K562 (cell line): ENCODE measurements at regions not wholly inside any gene's neighbourhood (a gene's known extent, or its start where the extent isn't known, plus 50 kb on each side); places are given as distances from the start of the nearest gene placed in this dataset.

Experiments used
- CC2D1A ChIP-seq: fragments of 450-650 bp; IDR thresholded peaks from 2 replicates; pipeline ENCODE4 v1.6.1; 2017; ENCODE audit warnings: mild to moderate bottlenecking
- CCAR2 ChIP-seq: fragments of 200-400 bp; formaldehyde crosslinking; IDR thresholded peaks from 2 replicates; pipeline ENCODE4 v1.6.1; 2017; ENCODE audit warnings: mild to moderate bottlenecking, low read depth, low read length
- CREB3 ChIP-seq: fragments of 450-650 bp; conservative IDR thresholded peaks from 2 replicates; pipeline ENCODE4 v1.6.1; 2016; ENCODE audit warnings: missing genetic modification characterization, low read depth, mild to moderate bottlenecking, missing compliant biosample characterization, moderate library complexity
- GATAD2A ChIP-seq: fragments of 450-650 bp; IDR thresholded peaks from 2 replicates; pipeline ENCODE4 v1.6.1; 2017
- GATAD2B ChIP-seq: fragments of 450-650 bp; IDR thresholded peaks from 2 replicates; pipeline ENCODE4 v1.6.1; 2017; ENCODE audit warnings: mild to moderate bottlenecking, borderline replicate concordance
- GTF2E2 ChIP-seq: fragments of 200-800 bp; sonication (Bioruptor generic); IDR thresholded peaks from 2 replicates; pipeline ENCODE4 v1.6.1; 2016; ENCODE audit warnings: missing genetic modification characterization, missing compliant biosample characterization
- HLTF ChIP-seq: fragments of 450-650 bp; IDR thresholded peaks from 2 replicates; pipeline ENCODE4 v1.6.1; 2016
- KLF13 ChIP-seq: fragments of 450-650 bp; IDR thresholded peaks from 2 replicates; pipeline ENCODE4 v1.6.1; 2016; ENCODE audit warnings: missing genetic modification characterization, low read depth, mild to moderate bottlenecking, missing compliant biosample characterization, moderate library complexity, borderline replicate concordance
- NEUROD1 ChIP-seq: fragments of 150-350 bp; IDR thresholded peaks from 2 replicates; pipeline ENCODE4 v1.6.1; 2014; ENCODE audit warnings: borderline replicate concordance, low read length, low read depth; ENCODE audit not compliant: partially characterized antibody
- NR3C1 ChIP-seq: sonication (generic); formaldehyde crosslinking; IDR thresholded peaks from 2 replicates; pipeline ENCODE4 v1.8.1; 2022; ENCODE audit warnings: missing genetic modification reagents
- RAD51 ChIP-seq: fragments of 450-650 bp; IDR thresholded peaks from 2 replicates; pipeline ENCODE4 v1.7.1; 2016; ENCODE audit warnings: low read depth, mild to moderate bottlenecking, borderline replicate concordance
- RFX5 ChIP-seq: IDR thresholded peaks from 2 replicates; pipeline ENCODE4 v1.6.1; 2011; ENCODE audit warnings: low read depth, mild to moderate bottlenecking, improper control_type of control experiment, low read length
- RHOXF2B ChIP-seq: fragments of 250-450 bp; sonication (Bioruptor Pico); conservative IDR thresholded peaks from 2 replicates; pipeline ENCODE4 v1.5.1; 2021
- SMARCE1 ChIP-seq: fragments of 450-650 bp; IDR thresholded peaks from 2 replicates; pipeline ENCODE4 v1.7.1; 2016; ENCODE audit warnings: mild to moderate bottlenecking
- TBL1XR1 ChIP-seq, 2 experiments: IDR thresholded peaks; 2 replicates each; pipeline ENCODE4 v1.6.1; 2012; ENCODE audit warnings: improper control_type of control experiment in 2 of 2, low read length in 2 of 2, mild to moderate bottlenecking in 1 of 2
- UBTF ChIP-seq, 2 experiments: IDR thresholded peaks; 2 replicates each; pipeline ENCODE4 v1.6.1; 2012; ENCODE audit warnings: improper control_type of control experiment in 2 of 2, low read depth in 2 of 2, low read length in 2 of 2, borderline replicate concordance in 1 of 2
- ZNF134 ChIP-seq: fragments of 250-450 bp; sonication (Bioruptor Pico); conservative IDR thresholded peaks from 2 replicates; pipeline ENCODE4 v1.4.0; 2020
- ZNF274 ChIP-seq: IDR thresholded peaks from 2 replicates; pipeline ENCODE4 v1.6.1; 2011; ENCODE audit warnings: low read depth, mild to moderate bottlenecking, low read length, moderate library complexity, borderline replicate concordance
- ZNF3 ChIP-seq: fragments of 250-450 bp; sonication (Bioruptor Pico); IDR thresholded peaks from 2 replicates; pipeline ENCODE4 v1.5.0; 2021; ENCODE audit warnings: mild to moderate bottlenecking, moderate library complexity
- ZNF639 ChIP-seq, 2 experiments: fragments of 200-800 bp in 1 of 2; sonication (Bioruptor generic) in 1 of 2; sonication (generic) in 1 of 2; formaldehyde crosslinking in 1 of 2; IDR thresholded peaks in 1 of 2; conservative IDR thresholded peaks in 1 of 2; 2 replicates each; pipeline versions ENCODE4 v1.5.0 to v1.6.1; 2016 to 2020; ENCODE audit warnings: missing compliant biosample characterization in 1 of 2, missing genetic modification characterization in 1 of 2, missing genetic modification reagents in 1 of 2
- ZNF740 ChIP-seq, 3 experiments: fragments of 200-800 bp in 1 of 3; sonication (Bioruptor generic) in 1 of 3; sonication (generic) in 1 of 3; formaldehyde crosslinking in 1 of 3; IDR thresholded peaks; 2 replicates each; pipeline versions ENCODE4 v1.6.1 to v1.8.0; 2016 to 2022; ENCODE audit warnings: mild to moderate bottlenecking in 2 of 3, missing compliant biosample characterization in 2 of 3, missing genetic modification characterization in 2 of 3, missing genetic modification reagents in 1 of 3
- ZNF79 ChIP-seq: fragments of 250-450 bp; sonication (Bioruptor Pico); IDR thresholded peaks from 2 replicates; pipeline ENCODE4 v1.4.0; 2020; ENCODE audit warnings: low read depth, mild to moderate bottlenecking, moderate library complexity
- ZNF830 ChIP-seq: fragments of 250-450 bp; sonication (Bioruptor Pico); IDR thresholded peaks from 2 replicates; pipeline ENCODE4 v1.5.0; 2021; ENCODE audit warnings: mild to moderate bottlenecking

GRCh38 chr5:108531367-108532128 lies 149.7 kb upstream of the FBXL17 start (continued):
- no peak for TF ChIP-seq ZNF740 (CRISPR knock-in tag; IDR thresholded peaks at IDR 0.05)
- TF ChIP-seq ZNF740 (tag; IDR thresholded peaks at IDR 0.05), result peak in 1 of 2 experiments; percentile 99; a peak in 2 of 4 replicates
- TF ChIP-seq GATAD2A, result peak; percentile 95
- no peak for TF ChIP-seq UBTF (IDR thresholded peaks at IDR 0.05; ENCODE audit: borderline replicate concordance in 1 of 2, low read depth in 2 of 2, low read length in 2 of 2)
- peak; percentile 61; the same call in 1 of the 2 replicates for TF ChIP-seq ZNF274
- peak; percentile 100 for TF ChIP-seq KLF13 (tag)
- peak; percentile 62 to 92; a peak in 2 of 4 replicates for TF ChIP-seq TBL1XR1 (IDR thresholded peaks at IDR 0.05; ENCODE audit: low read length in 2 of 2)
- no peak for TF ChIP-seq NR3C1
- peak; percentile 99 for TF ChIP-seq ZNF79
- TF ChIP-seq RAD51, result no peak; the same call in 1 of the 2 replicates
- TF ChIP-seq CREB3 (tag), result peak; percentile 99
- peak in 1 of 2 experiments; percentile 99; a peak in 2 of 4 replicates for TF ChIP-seq ZNF639 (CRISPR knock-in tag; conservative IDR thresholded peaks at IDR 0.05 in 1 of 2, IDR thresholded peaks at IDR 0.05 in 1 of 2)
- TF ChIP-seq SMARCE1, result peak; percentile 88
- TF ChIP-seq ZNF134 (CRISPR knock-in tag), result peak; percentile 95
- peak; percentile 59; the same call in 1 of the 2 replicates for TF ChIP-seq GTF2E2 (tag)
- no peak for TF ChIP-seq GATAD2B
- TF ChIP-seq ZNF830 (CRISPR knock-in tag), result peak; percentile 98
- TF ChIP-seq NEUROD1, result peak; percentile 79
- TF ChIP-seq RHOXF2B, result peak; percentile 99
- TF ChIP-seq ZNF3, result peak; percentile 72
- peak; percentile 90; the same call in 1 of the 2 replicates for TF ChIP-seq CC2D1A
- TF ChIP-seq RFX5, result no peak
- TF ChIP-seq CCAR2, result no peak
- peak; percentile 89 for TF ChIP-seq HLTF
